Adipocyte (in vitro differentiated cells): ENCODE measurements at regions not wholly inside any gene's neighbourhood (a gene's known extent, or its start where the extent isn't known, plus 50 kb on each side); places are given as distances from the start of the nearest gene placed in this dataset.

Experiments
- DNase-seq: peaks from one replicate; pipeline ENCODE4 v3.0.0-alpha.2; 2015; ENCODE audit warnings: low read depth
- H3K27me3 ChIP-seq: replicated peaks from 2 replicates; pipeline ENCODE4 v1.7.0; 2013; ENCODE audit warnings: mild to moderate bottlenecking, low read length, moderate library complexity; ENCODE audit not compliant: control insufficient read depth, insufficient read depth
- H3K36me3 ChIP-seq: 2 replicates; pipeline ENCODE4 v1.7.0; 2013; ENCODE audit warnings: low read length, mild to moderate bottlenecking, moderate library complexity; ENCODE audit not compliant: control insufficient read depth, insufficient read depth, severe bottlenecking
- H3K4me1 ChIP-seq: 2 replicates; pipeline ENCODE4 v1.7.0; 2013; ENCODE audit warnings: mild to moderate bottlenecking, low read length, moderate library complexity; ENCODE audit not compliant: control insufficient read depth, insufficient read depth
- H3K4me3 ChIP-seq: 2 replicates; pipeline ENCODE4 v1.7.0; 2013; ENCODE audit warnings: mild to moderate bottlenecking, low read length, moderate library complexity
- H3K9ac ChIP-seq: 2 replicates; pipeline ENCODE4 v1.7.0; 2013; ENCODE audit warnings: mild to moderate bottlenecking, low read length, moderate library complexity
- H3K9me3 ChIP-seq: 2 replicates; pipeline ENCODE4 v1.7.0; 2013; ENCODE audit warnings: mild to moderate bottlenecking, low read length, moderate library complexity; ENCODE audit not compliant: control insufficient read depth

- Histone ChIP-seq H3K9ac (no peak overlapping the region), H3K9me3 (no peaks in the 10 kb centered on the region), H3K4me3 (no peak overlapping the region), H3K27me3 (no peaks in the 10 kb centered on the region), H3K36me3 (no peaks in the 10 kb centered on the region), H3K4me1 (no peaks in the 10 kb centered on the region)
- DNase-seq: no peak
Measured at GRCh38 chr5:12073426-12073825, 169.2 kb upstream of the CTNND2 start.

GRCh38 chr5:12072441-12072840 lies 168.2 kb upstream of the CTNND2 start:
- H3K27me3 ChIP-seq: no peaks in the 10 kb centered on the region
- no peak overlapping the region for H3K9ac ChIP-seq
- H3K36me3 ChIP-seq: no peaks in the 10 kb centered on the region
- no peaks in the 10 kb centered on the region for H3K4me1 ChIP-seq
- no peak overlapping the region for H3K4me3 ChIP-seq
- H3K9me3 ChIP-seq: no peaks in the 10 kb centered on the region
- DNase-seq: no peak

DNA sequence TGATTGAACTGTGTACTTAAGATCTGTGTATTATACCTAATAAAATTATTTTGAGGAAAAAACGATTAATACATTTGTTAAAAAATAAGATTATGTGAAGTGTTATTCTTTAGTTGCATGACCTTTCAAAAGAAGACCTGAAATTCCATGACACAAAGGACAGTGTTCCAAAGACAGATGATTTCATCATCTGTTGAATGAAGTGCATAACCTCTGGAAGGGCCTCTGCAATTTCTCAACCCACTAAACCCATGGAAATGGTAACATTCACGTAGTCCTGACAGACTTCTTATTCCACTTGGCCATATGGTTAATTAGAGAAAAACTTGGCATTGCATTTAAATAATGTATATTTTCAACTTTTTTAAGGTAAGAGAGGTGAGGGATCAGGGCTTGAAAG lies 167.2 kb upstream of the CTNND2 start:
- Histone ChIP-seq H3K4me3 (no peak overlapping the region), H3K9ac (no peak overlapping the region), H3K36me3 (no peaks in the 10 kb centered on the region), H3K27me3 (no peaks in the 10 kb centered on the region), H3K4me1 (no peaks in the 10 kb centered on the region), H3K9me3 (no peaks in the 10 kb centered on the region)
- DNase-seq: no peak

DNA sequence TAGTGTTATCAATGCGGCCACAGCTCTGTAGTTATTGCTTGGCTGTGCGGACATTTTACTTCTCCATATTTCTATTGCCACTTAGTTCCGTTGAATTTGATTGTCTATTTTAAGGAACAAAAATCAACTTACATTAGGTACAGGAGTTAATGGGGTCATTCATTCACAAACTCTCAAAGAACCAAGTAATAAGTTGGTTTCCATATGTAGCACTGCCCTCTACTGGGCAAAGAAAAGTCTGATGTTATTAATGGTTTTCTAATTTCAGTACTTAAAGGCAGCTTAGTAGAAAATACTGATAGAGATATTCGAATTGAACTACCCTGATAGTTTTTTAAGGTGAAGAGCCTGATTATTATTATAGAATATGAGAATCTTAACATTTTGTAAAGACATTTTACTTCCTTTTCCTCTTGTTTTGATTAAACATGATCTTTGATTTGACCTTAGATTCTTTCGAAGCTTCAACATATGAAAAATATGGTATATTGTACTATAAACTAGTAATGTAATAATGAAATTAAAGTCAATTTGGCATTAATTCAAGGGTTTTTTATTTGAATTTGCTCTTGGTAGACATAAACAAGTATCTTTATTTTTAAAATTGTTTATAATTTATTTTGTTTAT lies 119.5 kb upstream of the CTNND2 start:
- no peak overlapping the region for H3K9ac ChIP-seq
- no peaks in the 10 kb centered on the region for H3K36me3 ChIP-seq
- no peaks in the 10 kb centered on the region for H3K4me1 ChIP-seq
- peak; percentile 59 for DNase-seq
- H3K27me3 ChIP-seq: no peaks in the 10 kb centered on the region
- H3K4me3 ChIP-seq: no peak overlapping the region
- H3K9me3 ChIP-seq: no peaks in the 10 kb centered on the region

GRCh38 chr5:12022444-12022843 lies 118.2 kb upstream of the CTNND2 start:
- H3K36me3 ChIP-seq: no peaks in the 10 kb centered on the region
- H3K4me3 ChIP-seq: no peak overlapping the region
- H3K27me3 ChIP-seq: no peaks in the 10 kb centered on the region
- no peak for DNase-seq
- no peaks in the 10 kb centered on the region for H3K9me3 ChIP-seq
- H3K9ac ChIP-seq: no peak overlapping the region
- no peaks in the 10 kb centered on the region for H3K4me1 ChIP-seq

DNA sequence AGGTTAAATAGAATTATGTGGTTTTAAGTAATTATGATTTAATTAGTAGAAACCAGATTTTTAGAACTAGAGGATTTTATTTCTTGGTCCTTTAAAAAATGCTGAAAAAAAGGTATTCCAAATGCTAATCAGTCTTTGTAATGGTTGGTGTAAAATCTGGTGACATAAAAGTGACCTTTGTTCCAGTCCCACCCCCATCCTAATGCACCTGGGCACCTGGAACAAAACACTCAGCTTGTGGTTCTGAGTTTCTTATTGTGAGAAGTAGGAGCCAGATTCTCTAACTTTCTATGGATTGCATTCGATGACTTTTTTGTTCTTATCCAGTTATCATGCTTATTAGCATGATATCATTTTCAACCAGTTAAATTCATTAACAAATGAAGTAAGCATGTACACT lies 115.1 kb upstream of the CTNND2 start:
- Histone ChIP-seq H3K27me3 (no peaks in the 10 kb centered on the region), H3K4me3 (no peak overlapping the region), H3K9me3 (no peaks in the 10 kb centered on the region), H3K4me1 (no peaks in the 10 kb centered on the region), H3K36me3 (no peaks in the 10 kb centered on the region), H3K9ac (no peak overlapping the region)
- no peak for DNase-seq

- Histone ChIP-seq H3K4me1 (no peaks in the 10 kb centered on the region), H3K9me3 (no peaks in the 10 kb centered on the region), H3K36me3 (no peaks in the 10 kb centered on the region), H3K27me3 (no peaks in the 10 kb centered on the region), H3K9ac (no peak overlapping the region), H3K4me3 (no peak overlapping the region)
- DNase-seq: no peak
Measured at GRCh38 chr5:12017007-12017406, 112.8 kb upstream of the CTNND2 start.

DNA sequence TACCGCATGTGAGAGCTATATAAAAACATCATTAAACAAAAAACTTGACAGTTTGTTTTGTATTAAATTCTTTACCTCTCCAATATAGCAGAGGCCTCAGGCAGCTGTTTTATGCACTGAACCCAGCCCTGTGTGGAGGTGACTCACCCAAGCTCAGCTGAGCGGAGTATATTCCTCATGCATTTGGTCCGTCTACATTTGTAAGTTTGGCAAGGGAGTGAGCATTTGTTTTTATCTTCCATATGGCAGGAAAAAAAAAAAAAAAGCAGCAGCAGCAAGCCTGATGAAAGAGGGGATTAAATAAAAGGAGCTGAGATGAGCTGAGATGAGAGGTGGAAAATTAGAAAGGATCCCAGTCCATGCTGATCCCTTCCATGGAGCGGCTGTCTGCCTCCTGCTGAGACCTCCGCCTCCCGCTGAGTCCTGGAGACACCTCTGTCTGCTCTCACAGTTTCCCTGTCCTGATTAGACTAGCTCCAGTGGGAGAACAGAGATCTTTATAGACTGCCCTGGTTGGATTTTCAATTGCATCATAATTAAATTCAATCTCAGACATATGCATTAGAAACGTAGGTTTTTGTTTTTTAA lies 112.0 kb upstream of the CTNND2 start:
- no peaks in the 10 kb centered on the region for H3K9me3 ChIP-seq
- H3K9ac ChIP-seq: no peak overlapping the region
- no peaks in the 10 kb centered on the region for H3K4me1 ChIP-seq
- no peaks in the 10 kb centered on the region for H3K27me3 ChIP-seq
- DNase-seq: no peak
- no peak overlapping the region for H3K4me3 ChIP-seq
- no peaks in the 10 kb centered on the region for H3K36me3 ChIP-seq

DNA sequence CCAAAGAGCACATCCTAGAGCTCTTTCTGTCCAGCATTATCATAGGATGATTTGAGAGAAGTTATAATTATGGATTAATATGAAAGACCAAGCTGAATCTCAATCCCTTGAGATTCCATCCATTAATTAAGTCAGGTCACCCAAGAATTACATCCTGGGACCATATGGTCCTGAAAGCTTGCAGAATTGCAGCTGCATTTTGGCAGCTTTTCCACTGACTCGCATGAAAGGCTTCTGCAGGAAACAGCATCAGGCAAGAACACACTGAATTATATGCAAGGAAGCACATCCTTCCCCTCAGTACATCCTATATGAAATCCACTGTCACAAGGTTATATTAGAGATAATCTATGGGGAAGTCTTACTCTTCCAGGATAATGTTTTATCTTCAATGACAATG lies 109.1 kb upstream of the CTNND2 start:
- no peaks in the 10 kb centered on the region for H3K9me3 ChIP-seq
- DNase-seq: no peak

DNA sequence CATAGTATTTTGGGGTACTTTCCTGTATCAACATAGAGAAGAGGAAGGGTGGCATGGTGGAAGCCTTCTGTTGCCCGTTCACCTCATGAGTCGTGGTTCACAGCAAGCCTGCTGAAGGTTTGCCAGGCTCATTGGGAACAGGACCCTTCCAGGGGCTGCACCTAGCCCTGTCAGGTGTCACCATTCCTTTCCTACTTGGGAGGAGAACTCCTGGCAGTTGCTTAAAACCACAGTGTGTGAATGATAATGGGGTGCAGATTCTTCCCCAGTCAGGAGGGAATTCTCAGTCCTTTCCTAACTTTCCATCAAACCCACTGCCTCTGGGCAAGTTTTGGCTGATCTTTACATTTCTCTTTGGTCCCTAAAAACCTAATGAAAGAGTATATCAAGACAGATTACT lies 99.4 kb upstream of the CTNND2 start:
- no peaks in the 10 kb centered on the region for H3K4me1 ChIP-seq
- H3K36me3 ChIP-seq: no peaks in the 10 kb centered on the region
- no peaks in the 10 kb centered on the region for H3K9me3 ChIP-seq
- H3K27me3 ChIP-seq: no peaks in the 10 kb centered on the region
- no peak for DNase-seq
- H3K4me3 ChIP-seq: no peak overlapping the region
- H3K9ac ChIP-seq: no peak overlapping the region

More for the DNA sequence above, 109.1 kb upstream of the CTNND2 start:
- Histone ChIP-seq H3K9ac (no peak overlapping the region), H3K36me3 (no peaks in the 10 kb centered on the region), H3K27me3 (no peaks in the 10 kb centered on the region), H3K4me1 (no peaks in the 10 kb centered on the region), H3K4me3 (no peak overlapping the region)

- Histone ChIP-seq H3K4me1 (no peaks in the 10 kb centered on the region), H3K9ac (no peak overlapping the region), H3K27me3 (no peaks in the 10 kb centered on the region), H3K9me3 (no peaks in the 10 kb centered on the region), H3K4me3 (no peak overlapping the region), H3K36me3 (no peaks in the 10 kb centered on the region)
- DNase-seq: no peak
Measured at GRCh38 chr5:11998397-11998796, 94.2 kb upstream of the CTNND2 start.

DNA sequence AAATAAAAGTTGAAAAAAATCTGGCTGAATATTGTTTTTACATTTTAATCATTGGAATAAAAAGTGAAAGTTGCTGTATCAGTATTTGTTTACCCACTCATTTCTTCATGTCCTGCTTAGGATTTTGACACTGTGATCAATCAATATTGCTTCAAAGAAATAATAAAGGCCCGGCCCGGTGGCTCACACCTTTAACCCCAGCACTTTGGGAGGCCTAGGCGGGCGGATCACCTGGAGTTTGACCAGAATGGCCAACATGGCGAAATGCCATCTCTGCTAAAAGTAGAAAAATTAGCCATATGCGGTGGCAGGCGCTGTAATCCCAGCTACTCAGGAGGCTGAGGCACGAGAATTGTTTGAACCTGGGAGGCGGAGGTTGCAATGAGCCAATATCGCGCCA lies 93.7 kb upstream of the CTNND2 start:
- Histone ChIP-seq H3K9ac (no peak overlapping the region), H3K27me3 (no peaks in the 10 kb centered on the region), H3K4me3 (no peak overlapping the region), H3K36me3 (no peaks in the 10 kb centered on the region), H3K4me1 (no peaks in the 10 kb centered on the region), H3K9me3 (no peaks in the 10 kb centered on the region)
- no peak for DNase-seq
